Keratinocyte (primary cell): ENCODE measurements at regions not wholly inside any gene's neighbourhood (a gene's known extent, or its start where the extent isn't known, plus 50 kb on each side); places are given as distances from the start of the nearest gene placed in this dataset.

Experiments
- CTCF ChIP-seq, 3 experiments: IDR thresholded peaks in 1 of 3; conservative IDR thresholded peaks in 1 of 3; optimal IDR thresholded peaks in 1 of 3; 2 replicates in 2 of 3; 3 replicates in 1 of 3; pipeline versions ENCODE3 to v1.5.1; 2011; ENCODE audit warnings: low read length in 3 of 3, mild to moderate bottlenecking in 3 of 3, moderate library complexity in 2 of 3, control low read depth in 1 of 3, inconsistent platforms in 1 of 3; ENCODE audit not compliant: insufficient read depth in 2 of 3; ENCODE audit errors: extremely low read depth in 1 of 3
- EZH2 ChIP-seq: IDR thresholded peaks from one replicate; pipeline ENCODE4 v1.6.1; 2012; ENCODE audit warnings: inconsistent platforms, mild to moderate bottlenecking, low read length, moderate library complexity

GRCh38 chr6:133047065-133047665, 194.0 kb upstream of the EYA4 start:
- TF ChIP-seq CTCF (optimal IDR thresholded peaks at IDR 0.05 in 1 of 3, IDR thresholded peaks at IDR 0.05 in 1 of 3, conservative IDR thresholded peaks at IDR 0.05 in 1 of 3; ENCODE audit: extremely low read depth in 1 of 3, insufficient read depth in 2 of 3, low read length in 3 of 3) (no peak), EZH2 (no peak)
